ENCODE measurements at regions not wholly inside any gene's neighbourhood (a gene's known extent, or its start where the extent isn't known, plus 50 kb on each side); places are given as distances from the start of the nearest gene placed in this dataset.

- no peak for TF ChIP-seq CTCF (conservative IDR thresholded peaks at IDR 0.05 in 1 of 2, IDR thresholded peaks at IDR 0.05 in 1 of 2; ENCODE audit: low read depth in 1 of 2, low read length in 2 of 2)
- TF ChIP-seq EZH2 (IDR thresholded peaks at IDR 0.05; ENCODE audit: low read length, missing control alignments), result no peak
Measured at GRCh38 chr6:153503810-153504209, 372.7 kb upstream of the RGS17 start.

Measured in fibroblast of lung (primary cell).